LNCAP (cell line): ENCODE measurements at regions not wholly inside any gene's neighbourhood (a gene's known extent, or its start where the extent isn't known, plus 50 kb on each side); places are given as distances from the start of the nearest gene placed in this dataset.

Experiments
- CTCF ChIP-seq: fragments of 450-650 bp; IDR thresholded peaks from 2 replicates; pipeline ENCODE4 v1.5.1; 2017; ENCODE audit warnings: mild to moderate bottlenecking

DNA sequence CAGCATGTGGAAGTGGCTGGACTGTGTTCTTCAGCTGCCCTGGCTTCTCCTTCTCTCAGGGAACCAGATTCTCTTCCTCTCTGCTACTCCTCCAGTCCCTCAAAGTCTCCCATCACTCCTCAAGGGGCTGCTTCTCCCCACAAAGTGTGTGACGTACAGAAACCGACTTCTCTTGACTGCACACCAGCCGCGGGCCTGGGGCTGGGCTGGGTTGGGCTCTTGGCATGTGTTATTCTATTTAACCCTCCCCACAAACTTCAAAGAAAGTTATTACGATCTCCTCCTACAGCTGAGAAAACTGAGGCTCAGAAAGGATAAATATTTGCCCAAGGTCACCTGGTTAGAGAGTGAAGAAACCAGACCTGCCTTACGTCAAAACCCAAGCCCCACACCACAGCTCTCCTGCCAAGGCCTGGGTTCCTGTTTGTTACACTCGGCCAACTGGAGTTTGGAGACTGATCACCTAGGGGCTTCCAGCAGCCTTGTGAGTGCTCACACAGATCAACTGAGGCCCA lies 269.0 kb downstream of the TFCP2L1 start:
- no peak for TF ChIP-seq CTCF

DNA sequence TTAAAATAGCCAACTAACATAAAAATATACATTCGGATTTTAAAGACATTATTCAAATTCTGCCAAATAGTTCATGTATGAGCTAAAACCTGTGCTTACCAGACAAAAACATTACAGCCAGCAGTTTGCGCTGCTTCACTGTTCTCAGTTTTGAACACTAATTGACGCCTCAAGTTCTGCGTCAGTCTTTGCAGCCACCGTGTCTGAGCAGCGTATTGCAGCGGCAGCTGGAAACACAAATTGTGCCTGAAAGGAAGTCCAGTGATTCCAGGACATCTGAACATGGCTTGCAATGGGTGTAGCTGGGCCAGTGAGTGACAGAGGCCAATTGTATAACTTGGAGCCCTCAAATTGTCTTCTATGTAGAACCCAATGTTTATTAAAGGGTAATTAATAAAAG lies 267.6 kb downstream of the TFCP2L1 start:
- TF ChIP-seq CTCF, result no peak

- TF ChIP-seq CTCF, result no peak
Measured at GRCh38 chr2:121018136-121019061, 266.6 kb downstream of the TFCP2L1 start.

DNA sequence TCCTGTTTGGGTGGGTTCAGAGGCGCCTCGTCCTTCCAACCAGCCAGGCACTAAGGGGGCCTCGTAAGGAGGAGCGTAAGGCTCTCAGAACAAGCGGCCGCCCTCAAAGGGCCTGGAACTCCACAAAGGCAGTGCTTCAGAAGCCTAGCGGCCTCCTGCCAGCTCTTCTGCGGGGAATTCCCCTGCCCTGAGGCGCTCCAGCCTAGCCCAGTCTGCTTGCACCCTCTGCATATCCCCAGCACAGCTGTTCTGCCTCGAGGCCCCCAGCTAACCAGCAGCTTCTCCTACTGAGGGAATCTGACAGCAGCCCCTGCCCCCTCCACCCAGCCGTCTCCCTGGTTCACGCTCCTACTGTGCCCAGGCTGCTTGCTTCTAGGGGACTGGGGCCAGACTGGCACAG lies 265.9 kb downstream of the TFCP2L1 start:
- no peak for TF ChIP-seq CTCF

DNA sequence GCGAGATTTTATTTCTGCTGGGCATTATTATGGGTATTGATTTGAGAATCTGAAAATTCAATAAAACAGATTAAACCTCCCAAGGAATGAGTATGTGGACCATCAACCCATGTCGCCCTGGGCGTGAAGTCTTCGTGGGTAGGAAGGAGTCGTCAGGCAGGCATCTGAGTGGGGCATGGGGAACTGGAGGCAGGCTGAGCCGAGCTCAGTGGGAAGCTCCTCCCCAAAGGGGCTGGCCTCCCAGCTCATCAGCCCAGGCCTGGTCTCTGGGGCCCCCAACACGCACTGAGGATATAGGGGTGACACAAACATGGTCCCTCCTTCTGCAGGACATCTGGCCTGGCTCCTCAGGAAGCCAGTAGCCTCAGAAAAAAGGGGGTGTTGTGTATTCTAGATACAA lies 265.2 kb downstream of the TFCP2L1 start:
- no peak for TF ChIP-seq CTCF

GRCh38 chr2:121021685-121022084 lies 263.3 kb downstream of the TFCP2L1 start:
- no peak for TF ChIP-seq CTCF

DNA sequence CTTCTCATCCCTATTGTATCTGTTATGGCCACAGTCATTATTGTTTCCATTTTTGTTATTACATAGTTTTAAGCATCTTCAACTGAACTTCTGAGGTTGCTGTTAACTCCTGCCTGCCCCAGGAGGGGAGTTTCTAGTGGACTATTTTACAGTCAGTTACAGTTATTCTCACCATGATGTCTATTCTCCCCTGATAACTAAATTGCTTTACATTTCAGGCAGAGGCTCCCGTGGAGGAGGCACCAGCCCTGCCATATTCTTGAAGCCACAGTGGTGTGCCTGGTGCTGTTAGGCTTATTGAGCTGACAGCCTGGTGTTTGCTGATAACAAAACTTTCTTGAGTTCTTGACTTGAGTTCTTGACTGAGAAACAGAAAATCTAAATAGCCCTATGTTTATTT lies 256.4 kb downstream of the TFCP2L1 start:
- no peak for TF ChIP-seq CTCF
